NCI-H510A treated with DMSO at 0.1 percent for 48 hours (cell line): ENCODE measurements at regions not wholly inside any gene's neighbourhood (a gene's known extent, or its start where the extent isn't known, plus 50 kb on each side); places are given as distances from the start of the nearest gene placed in this dataset.

Experiments used
- DNase-seq: peaks from one replicate; lab custom pipeline; 2025; lab: John Stamatoyannopoulos, UW

GRCh38 chr5:158297002-158297527, 438.1 kb upstream of the CLINT1 start:
- no peak for DNase-seq

GRCh38 chr5:158294701-158295100, 435.8 kb upstream of the CLINT1 start:
- no peak for DNase-seq

GRCh38 chr5:158292981-158293380, 434.0 kb upstream of the CLINT1 start:
- DNase-seq, result no peak

DNA sequence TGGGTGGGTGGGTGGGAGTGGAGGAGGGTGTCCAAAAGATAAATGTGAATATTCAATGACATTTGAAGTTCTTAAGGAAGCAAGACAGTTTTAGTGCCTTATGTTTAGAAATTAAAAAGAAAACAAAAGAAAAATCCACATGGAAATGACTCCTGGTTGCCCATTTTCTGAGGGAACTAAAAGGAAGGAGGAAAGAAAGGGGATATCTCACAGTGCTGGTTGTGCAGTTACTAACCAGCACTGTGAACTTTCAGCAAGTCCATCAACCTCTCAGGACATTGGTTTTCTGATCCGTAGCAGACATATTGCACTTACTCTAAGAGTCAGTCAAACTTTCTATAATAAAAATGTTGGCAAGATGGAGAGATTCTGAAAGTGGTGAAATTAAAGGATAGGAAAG, 431.0 kb upstream of the CLINT1 start:
- DNase-seq, result no peak

GRCh38 chr5:158288272-158288657, 429.3 kb upstream of the CLINT1 start:
- DNase-seq, result no peak

DNA sequence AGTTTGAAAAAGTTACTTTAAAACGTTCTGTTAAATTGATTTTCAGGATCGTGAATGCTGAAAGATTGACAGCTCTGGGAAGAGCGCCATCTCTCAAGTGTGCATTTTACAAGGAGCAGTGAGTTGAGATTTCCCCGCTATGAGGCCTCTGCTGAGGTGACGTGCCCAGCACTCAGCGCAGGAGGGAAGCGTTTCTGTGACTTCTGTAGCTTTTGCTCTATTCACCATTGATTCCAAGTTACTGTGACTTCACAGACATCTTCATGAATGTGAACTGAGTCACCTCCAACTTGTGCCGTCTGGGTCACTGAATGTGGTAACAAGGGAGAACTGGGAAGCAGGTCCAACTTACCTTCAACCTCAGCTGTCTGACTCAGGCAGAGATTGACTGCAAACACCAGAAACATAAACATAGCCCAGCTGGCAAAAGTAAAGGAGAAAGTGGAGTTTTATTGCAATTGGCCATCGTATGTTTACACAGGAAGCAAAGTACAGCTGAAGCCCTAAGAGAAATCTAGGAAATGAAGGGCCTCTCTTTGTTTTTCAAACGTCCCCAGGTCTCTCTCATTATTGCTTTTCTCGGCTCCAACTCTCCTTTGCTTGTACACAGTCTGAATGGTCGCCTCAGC, 428.8 kb upstream of the CLINT1 start:
- no peak for DNase-seq

DNA sequence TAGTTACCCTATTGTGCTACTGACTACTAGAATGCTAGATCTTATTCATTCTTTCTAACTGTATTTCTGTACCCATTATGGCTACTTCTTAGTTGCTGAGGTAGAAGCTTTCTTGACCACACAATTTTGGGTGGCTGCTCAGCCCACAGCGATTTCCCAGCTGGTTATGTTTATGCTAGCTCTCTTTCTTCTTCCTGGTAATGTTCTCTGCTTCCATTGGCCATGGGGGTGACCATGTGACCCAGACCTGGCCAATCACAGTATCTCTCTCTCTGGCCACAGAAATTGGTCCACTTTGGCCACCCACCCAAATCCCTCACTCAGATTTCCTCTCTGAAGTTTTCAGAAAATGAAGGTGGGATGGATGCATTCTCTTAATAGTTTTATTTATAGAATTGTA, 427.9 kb upstream of the CLINT1 start:
- no peak for DNase-seq

GRCh38 chr5:158285698-158286097, 426.8 kb upstream of the CLINT1 start:
- DNase-seq, result no peak

DNA sequence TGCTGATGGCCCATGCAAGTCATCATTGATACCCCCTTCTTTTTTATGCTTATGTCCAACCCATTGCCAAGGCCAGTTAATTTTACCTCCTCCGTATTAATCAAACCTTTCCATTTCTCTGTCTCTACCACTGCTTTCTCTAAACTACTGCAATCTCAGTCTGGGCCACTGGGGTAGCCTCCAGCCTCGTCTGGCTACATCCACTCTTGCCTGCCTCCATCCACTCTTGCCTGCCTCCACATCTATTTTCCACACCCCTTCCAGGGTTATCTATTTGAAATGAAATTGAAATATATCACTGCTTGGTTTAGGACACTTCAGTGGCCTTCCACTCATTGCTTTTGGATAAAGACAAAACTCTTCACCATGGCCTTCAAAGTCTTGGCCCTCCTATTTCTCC, 425.3 kb upstream of the CLINT1 start:
- DNase-seq, result no peak

GRCh38 chr5:158283397-158283796, 424.5 kb upstream of the CLINT1 start:
- no peak for DNase-seq

DNA sequence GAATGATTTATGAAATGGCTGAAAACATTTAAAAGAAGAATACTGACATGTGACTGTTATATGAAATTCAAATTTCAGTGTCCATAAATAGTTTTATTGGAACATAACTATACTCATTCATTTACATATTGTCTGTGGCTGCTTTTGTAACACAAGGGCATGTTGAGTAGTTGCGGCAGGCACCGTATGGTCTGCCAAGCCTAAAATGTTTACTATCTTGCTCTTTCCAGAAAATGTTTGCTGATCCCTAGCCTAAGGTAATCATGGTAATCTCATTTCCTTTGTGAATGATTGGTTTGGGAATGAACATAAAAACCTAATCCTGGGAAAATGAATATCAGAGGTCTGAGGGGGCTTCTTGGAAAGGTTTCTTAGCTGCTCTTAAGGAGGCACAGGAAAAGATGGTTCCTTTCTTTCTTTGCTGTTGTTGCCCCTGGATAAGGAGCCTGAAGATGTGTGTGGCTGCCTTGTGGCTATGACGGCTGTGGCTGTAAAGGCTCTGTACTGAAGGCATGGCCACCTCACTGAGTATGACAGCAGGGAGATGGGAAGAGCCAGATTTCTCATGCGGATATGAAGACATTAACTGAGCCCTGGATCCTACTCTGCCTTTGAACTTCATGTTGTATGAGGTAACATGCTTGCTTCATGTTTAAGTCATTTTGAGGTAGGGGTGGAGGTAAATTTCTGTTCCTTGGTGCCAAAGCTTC, 419.4 kb upstream of the CLINT1 start:
- no peak for DNase-seq

GRCh38 chr5:158277276-158277675, 418.3 kb upstream of the CLINT1 start:
- no peak for DNase-seq

GRCh38 chr5:158276692-158277091, 417.7 kb upstream of the CLINT1 start:
- no peak for DNase-seq

DNA sequence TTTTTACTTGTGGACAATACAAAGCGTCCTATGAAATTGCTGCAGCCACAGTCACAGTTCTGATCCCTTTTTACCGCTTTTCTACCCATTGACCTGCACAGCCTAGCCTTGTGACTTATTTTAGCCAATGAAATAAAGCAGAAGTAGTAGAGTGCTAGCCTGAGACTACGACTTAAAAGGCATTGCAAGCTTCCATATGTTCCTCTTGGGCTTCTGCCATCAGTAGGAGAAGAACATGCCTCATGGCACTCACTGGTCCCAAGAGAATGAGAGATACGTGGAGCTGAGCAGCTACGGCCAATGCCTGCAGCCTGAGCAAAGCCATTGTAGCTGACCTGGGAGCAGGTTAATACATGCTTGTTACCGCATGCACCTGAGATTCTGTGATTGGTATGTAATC, 416.6 kb upstream of the CLINT1 start:
- DNase-seq, result no peak

DNA sequence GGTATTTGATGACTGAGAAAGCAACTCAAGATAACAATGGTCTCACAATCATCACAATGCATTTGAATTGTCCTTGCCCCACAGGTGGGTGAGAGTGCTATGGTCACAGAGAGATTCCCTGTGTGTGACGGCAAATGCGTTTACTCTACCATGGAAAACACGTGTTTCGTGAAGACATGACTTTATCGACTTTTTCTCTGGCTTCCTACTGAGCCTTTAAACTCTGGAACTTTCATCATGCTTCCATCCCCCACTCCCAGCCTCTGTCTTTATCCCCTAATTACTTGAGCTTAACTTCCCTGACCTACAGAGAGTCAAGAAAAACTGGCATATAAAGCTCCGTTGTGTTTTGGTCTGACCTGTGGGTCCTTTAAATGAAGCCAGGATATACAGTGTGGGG, 414.1 kb upstream of the CLINT1 start:
- DNase-seq, result no peak

DNA sequence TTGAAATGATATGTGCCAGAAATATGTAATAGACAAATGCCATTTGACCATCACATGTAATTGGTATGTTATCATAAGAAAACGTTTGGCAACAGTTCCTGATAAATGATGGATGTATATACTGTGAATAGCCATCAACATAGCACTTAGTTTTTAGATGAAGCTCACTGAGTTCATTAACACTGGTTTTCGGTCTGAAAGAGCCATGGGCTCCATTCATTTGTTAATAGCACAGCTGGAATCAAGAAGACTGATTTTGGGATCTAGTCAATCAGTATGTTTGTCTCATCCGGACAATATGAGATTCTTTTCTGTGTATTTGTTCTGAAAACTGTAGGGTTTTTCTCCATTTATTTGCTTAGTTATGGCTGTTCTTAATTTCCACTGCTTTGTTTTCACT, 413.5 kb upstream of the CLINT1 start:
- no peak for DNase-seq

DNA sequence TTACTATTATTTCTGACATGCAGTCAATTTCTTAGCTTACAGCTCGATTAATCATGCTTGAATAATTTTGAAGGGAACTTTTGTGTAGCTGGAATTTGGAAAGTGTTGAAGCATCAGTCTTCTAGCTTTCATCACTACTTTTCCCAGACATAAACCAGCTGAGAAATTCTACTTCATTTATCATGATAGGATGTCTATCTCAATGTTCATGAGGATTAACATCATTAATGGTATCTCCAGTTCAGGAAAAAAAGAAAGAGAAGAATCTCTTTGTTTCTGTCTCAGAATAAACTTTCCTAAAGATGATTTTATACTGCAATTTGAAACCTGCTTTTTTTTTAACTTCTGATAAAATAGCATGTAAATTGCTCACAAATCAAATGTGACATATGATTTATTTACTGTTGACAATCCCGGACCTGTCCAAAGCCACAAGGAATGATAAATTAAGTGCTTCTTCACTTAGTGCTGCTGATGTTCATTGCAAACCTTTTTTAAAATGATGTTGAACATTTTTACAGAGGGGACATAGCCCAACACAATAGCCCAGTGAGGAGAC, 412.1 kb upstream of the CLINT1 start:
- no peak for DNase-seq

- no peak for DNase-seq
These were observed 409.3 kb upstream of the CLINT1 start for GRCh38 chr5:158268286-158268685.

DNA sequence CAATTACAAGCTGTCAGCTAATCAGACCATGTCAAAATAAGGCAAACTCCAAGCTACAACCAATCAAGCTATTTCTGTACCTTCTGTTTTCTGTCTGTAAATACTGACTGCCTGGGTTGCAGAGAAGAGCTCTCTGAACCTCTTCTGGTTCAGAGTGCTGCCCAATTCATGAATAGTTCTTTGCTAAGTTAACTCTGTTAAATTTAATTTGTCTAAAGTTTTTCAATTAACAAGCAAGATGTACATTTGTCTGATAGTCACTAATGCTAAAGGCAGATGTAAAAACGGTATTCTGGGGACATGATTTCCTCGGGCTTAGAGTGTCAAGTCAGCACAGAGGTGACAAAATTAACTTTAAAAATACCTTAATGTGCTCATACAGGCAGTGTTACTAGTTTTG, 408.3 kb upstream of the CLINT1 start:
- DNase-seq, result no peak

DNA sequence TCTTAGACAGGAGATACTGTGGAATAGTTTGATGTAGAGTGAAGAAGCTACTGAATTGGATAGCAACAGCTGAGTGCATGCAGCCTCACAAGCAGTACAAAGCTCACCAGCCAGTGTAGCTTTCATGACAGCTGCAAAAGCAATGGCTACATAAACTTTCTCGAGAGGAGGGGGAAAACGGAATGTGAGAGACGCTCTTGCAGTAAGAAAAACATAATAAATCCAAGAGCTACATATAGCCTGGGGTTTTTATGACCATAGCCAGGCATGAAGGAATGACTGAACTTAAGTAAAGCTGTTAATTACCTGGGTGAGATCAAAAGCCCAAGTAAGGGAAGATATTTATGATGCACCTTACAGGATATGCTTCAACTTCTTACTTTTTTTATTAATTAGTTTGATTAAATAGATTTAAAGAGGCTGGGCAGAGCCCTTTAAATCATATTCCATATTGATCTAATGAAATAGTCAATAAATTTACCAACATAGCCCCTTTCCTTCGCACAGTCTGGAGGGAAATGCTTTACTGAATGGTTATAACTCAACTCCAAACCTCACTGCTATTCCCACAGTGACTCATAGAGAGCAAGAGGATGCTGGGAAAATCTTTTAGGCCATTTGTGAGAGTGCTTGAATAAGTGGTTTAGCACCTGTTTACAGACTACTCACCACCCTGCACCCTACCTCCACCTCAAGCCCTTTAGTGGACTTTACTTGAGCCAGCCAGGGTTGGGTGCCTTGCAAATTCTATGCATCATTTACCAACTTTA, 407.2 kb upstream of the CLINT1 start:
- DNase-seq, result no peak

DNA sequence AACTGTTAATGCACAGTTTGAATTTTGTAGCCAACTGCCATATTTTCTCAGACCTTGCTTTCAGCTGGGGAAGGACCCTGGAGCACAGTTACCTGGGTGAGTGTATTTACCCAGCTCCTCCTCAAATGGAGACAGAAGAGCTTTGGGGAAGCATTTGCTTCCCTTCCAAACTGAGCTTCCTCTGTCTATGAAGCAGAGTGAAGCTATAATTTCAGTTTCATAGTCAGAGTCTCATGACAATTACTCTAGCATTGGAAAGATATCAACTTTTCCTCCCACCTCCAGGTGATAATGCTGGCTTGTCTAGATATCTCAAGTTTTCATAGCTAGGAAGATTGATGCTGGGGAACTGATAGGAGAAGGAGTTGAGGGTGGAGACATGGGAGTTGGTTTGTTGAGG, 406.4 kb upstream of the CLINT1 start:
- DNase-seq, result no peak

DNA sequence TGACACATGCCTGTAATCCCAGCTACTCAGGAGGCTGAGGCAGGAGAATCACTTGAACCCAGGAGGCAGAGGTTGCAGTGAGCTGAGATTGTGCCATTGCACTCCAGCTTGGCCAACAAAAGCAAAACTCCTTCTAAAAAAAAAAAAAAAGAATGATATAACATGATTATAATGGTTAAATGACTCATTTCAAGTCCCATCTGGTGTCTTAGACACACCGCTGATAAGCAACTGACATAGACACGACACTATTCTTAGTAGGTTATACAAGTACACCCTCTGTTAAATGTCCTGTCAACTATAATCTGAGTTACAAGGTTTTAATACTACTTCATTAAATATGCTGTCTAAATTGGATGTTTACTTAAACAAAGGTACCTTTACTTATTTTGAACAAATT, 405.3 kb upstream of the CLINT1 start:
- DNase-seq, result no peak
